Mammary epithelial cell (primary cell): ENCODE measurements at regions not wholly inside any gene's neighbourhood (a gene's known extent, or its start where the extent isn't known, plus 50 kb on each side); places are given as distances from the start of the nearest gene placed in this dataset.

Source experiments
- CTCF ChIP-seq, 2 donors: IDR thresholded peaks in 1 of 2; conservative IDR thresholded peaks in 1 of 2; 2 replicates each; pipeline ENCODE4 v1.5.1; 2011 to 2012; ENCODE audit warnings: inconsistent platforms in 2 of 2, low read length in 2 of 2, mild to moderate bottlenecking in 2 of 2, control low read depth in 1 of 2, low read depth in 1 of 2; ENCODE audit not compliant: insufficient read depth in 1 of 2; ENCODE audit errors: extremely low read depth in 1 of 2
- EZH2 ChIP-seq: IDR thresholded peaks from 2 replicates; pipeline ENCODE4 v1.6.1; 2012; ENCODE audit warnings: low read length, inconsistent platforms, borderline replicate concordance

DNA sequence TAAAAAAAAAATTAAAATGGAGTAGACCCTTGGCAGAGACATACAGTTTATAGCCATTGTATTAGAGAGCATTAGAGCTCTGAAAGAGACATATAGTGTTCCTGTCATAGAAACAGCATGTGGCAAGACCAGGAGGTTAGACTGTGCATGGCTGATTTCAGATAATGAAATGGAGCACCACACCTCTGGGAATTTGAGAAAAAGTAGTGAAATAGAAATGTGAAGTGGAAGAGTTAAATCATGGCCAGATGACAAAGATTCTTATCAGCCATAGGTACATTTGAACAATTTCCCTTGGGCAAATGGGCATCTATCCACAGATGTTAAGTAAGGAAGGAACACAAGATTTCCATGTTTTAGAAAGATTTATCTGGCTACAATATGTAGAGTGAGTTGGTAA is 1083.1 kb downstream of the PLA2G4A start:
- TF ChIP-seq CTCF (conservative IDR thresholded peaks at IDR 0.05 in 1 of 2, IDR thresholded peaks at IDR 0.05 in 1 of 2; ENCODE audit: extremely low read depth in 1 of 2, insufficient read depth in 1 of 2, low read depth in 1 of 2, low read length in 2 of 2) = no peak
- no peak for TF ChIP-seq EZH2
